ENCODE measurements at regions not wholly inside any gene's neighbourhood (a gene's known extent, or its start where the extent isn't known, plus 50 kb on each side); places are given as distances from the start of the nearest gene placed in this dataset.

- TF ChIP-seq CTCF (IDR thresholded peaks at IDR 0.05), result no peak
- Mint-ChIP-seq H3K4me3 (ENCODE audit: unreplicated experiment) (no peak overlapping the region), H3K27ac (ENCODE audit: unreplicated experiment) (no peak overlapping the region), H3K36me3 (ENCODE audit: low read depth) (no peaks in the 10 kb centered on the region), H3K4me1 (ENCODE audit: low read depth) (peaks cover 11% of the 10 kb centered on the region), H3K9me3 (ENCODE audit: low read depth) (peaks cover 2% of the 10 kb centered on the region), H3K27me3 (ENCODE audit: low read depth) (no peaks in the 10 kb centered on the region)
- no peak for DNase-seq (ENCODE audit: low spot score)
Observed at GRCh38 chr3:178147001-178147400, 389.2 kb upstream of the KCNMB2 start.

- peaks cover 6% of the 10 kb centered on the region for H3K4me1 Mint-ChIP-seq (ENCODE audit: low read depth)
- H3K36me3 Mint-ChIP-seq (ENCODE audit: low read depth), result no peaks in the 10 kb centered on the region
- peaks cover 2% of the 10 kb centered on the region for H3K9me3 Mint-ChIP-seq (ENCODE audit: low read depth)
- H3K27ac Mint-ChIP-seq (ENCODE audit: unreplicated experiment), result no peak overlapping the region
- DNase-seq (ENCODE audit: low spot score), result no peak
- no peaks in the 10 kb centered on the region for H3K27me3 Mint-ChIP-seq (ENCODE audit: low read depth)
- peak; percentile 64 for TF ChIP-seq CTCF (IDR thresholded peaks at IDR 0.05)
- H3K4me3 Mint-ChIP-seq (ENCODE audit: unreplicated experiment), result no peak overlapping the region
Observed at GRCh38 chr3:178152031-178152806, 384.0 kb upstream of the KCNMB2 start.

DNA sequence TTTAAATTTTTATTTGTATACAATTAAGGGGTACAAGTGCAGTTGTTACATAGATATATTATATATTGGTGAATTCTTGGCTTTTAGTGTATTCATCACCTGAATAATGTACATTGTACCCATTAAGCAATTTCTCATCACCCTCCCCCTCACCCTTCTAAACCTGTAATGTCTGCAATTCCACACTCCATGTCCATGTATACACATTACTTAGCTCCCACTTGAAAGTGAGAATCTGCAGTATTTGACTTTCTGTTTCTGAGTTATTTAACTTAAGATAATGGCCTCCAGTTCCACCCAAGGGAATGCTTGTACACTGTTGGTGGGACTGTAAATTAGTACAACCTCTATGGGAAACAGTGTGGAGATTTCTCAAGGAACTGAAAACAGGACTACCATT is 383.2 kb upstream of the KCNMB2 start:
- Mint-ChIP-seq H3K4me3 (ENCODE audit: unreplicated experiment) (no peak overlapping the region), H3K27ac (ENCODE audit: unreplicated experiment) (no peak overlapping the region), H3K27me3 (ENCODE audit: low read depth) (no peaks in the 10 kb centered on the region), H3K9me3 (ENCODE audit: low read depth) (peaks cover 2% of the 10 kb centered on the region), H3K4me1 (ENCODE audit: low read depth) (peaks cover 6% of the 10 kb centered on the region), H3K36me3 (ENCODE audit: low read depth) (no peaks in the 10 kb centered on the region)
- no peak for TF ChIP-seq CTCF (IDR thresholded peaks at IDR 0.05)
- no peak for DNase-seq (ENCODE audit: low spot score)

DNA sequence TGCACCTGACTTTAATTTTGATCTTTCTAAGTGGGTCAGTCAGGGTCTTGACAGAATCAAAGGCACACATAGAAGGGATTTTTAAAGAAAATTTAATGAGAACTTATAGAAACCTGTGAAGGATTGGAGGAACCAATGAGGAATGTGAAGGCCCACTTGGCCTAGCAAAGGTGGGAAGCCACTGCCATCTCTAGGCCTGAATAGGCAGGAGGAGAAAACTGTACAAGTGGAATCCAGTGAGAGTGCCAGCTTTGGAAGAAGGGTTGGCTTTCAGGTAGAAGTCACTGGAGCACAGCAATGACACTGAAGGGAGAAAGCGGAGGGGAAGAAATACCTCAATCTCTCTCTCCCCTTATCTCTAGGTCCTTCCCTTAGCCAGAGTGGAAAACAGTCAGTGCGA is 380.7 kb upstream of the KCNMB2 start:
- TF ChIP-seq CTCF (IDR thresholded peaks at IDR 0.05), result peak; percentile 30
- Mint-ChIP-seq H3K4me1 (ENCODE audit: low read depth) (peaks cover 12% of the 10 kb centered on the region), H3K4me3 (ENCODE audit: unreplicated experiment) (no peak overlapping the region), H3K27ac (ENCODE audit: unreplicated experiment) (no peak overlapping the region), H3K36me3 (ENCODE audit: low read depth) (peaks cover 2% of the 10 kb centered on the region), H3K27me3 (ENCODE audit: low read depth) (no peaks in the 10 kb centered on the region), H3K9me3 (ENCODE audit: low read depth) (peaks cover 2% of the 10 kb centered on the region)
- no peak for DNase-seq (ENCODE audit: low spot score)

DNA sequence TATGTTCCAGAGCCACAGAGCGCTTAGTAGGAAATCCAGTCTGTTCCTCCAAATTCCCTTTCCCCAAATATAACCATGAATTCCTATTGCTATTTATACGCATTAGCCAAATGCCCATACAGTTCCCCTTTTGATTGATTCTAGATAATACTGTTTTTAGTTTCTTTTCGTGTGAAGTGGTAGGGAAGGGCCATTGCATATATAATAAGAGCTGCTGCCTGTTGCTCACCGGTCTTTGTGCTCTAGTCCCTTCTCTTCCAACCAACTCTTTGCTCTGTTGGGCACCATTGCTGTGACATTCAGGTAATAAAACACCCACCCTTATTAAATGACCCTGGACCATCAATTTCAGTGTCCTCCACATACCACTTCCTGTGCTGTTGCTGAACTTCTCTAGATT is 379.9 kb upstream of the KCNMB2 start:
- TF ChIP-seq CTCF (IDR thresholded peaks at IDR 0.05), result no peak
- Mint-ChIP-seq H3K4me1 (ENCODE audit: low read depth) (peaks cover 12% of the 10 kb centered on the region), H3K36me3 (ENCODE audit: low read depth) (peaks cover 3% of the 10 kb centered on the region), H3K27ac (ENCODE audit: unreplicated experiment) (no peak overlapping the region), H3K9me3 (ENCODE audit: low read depth) (peaks cover 7% of the 10 kb centered on the region), H3K4me3 (ENCODE audit: unreplicated experiment) (no peak overlapping the region), H3K27me3 (ENCODE audit: low read depth) (no peaks in the 10 kb centered on the region)
- no peak for DNase-seq (ENCODE audit: low spot score)

All from chondrocyte (in vitro differentiated cells).